GM04504 (cell line): ENCODE measurements at regions not wholly inside any gene's neighbourhood (a gene's known extent, or its start where the extent isn't known, plus 50 kb on each side); places are given as distances from the start of the nearest gene placed in this dataset.

Source experiments
- DNase-seq: peaks from one replicate; pipeline ENCODE4 v3.0.0-alpha.2; 2012; ENCODE audit warnings: low read depth

DNA sequence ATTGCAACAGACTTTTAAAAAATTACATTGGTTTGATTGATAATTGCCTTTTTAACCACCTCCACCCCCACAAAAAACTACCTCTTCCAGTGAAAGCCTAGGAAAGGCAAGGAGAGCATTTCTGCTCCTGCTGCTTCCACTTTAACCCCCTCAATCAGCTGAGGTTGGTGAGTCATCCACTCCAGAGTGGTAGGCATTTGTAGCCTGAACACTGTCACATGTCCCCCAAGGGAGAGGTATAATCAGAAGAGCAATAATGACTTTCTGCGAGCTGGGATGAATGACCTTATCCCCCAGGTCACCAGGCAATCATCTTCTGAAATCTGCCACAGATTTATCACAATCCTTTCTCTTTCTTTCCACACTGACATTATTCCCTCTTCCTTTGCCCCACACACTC lies 126.6 kb upstream of the CAMK1G start:
- DNase-seq: no peak

DNA sequence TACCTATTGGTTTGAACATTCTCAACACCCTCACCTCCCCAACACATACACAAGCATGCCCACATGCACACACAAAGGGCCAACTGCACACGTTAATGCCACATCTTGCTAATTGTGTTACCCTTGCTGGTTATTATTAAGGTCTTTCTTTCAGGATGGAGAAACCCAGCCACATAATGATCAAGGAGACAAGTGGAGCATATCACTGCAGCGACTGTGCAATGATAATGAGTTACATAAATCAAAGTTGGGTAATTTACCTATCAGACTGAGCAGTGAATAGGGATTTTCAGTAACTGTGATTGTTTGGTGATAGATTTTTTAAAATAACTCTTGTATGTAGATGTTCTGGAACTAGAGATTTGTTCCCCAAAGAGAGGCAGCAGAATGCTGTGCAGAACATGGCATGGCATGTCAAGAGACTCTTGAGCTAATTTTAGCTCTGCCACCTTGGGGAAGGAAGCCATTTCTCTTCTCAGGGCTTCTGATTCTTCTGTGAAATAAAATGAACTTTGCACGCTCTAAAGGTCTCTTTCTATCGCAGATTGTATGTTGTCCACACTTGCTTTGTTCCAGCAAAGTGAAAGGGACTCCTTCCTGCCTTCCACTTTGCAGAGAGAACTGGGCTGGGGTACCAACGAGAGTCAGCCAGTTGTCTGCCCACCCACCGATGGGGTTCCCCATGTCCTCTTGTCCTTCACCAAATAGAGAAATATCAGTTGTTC lies 126.0 kb upstream of the CAMK1G start:
- DNase-seq: no peak

DNA sequence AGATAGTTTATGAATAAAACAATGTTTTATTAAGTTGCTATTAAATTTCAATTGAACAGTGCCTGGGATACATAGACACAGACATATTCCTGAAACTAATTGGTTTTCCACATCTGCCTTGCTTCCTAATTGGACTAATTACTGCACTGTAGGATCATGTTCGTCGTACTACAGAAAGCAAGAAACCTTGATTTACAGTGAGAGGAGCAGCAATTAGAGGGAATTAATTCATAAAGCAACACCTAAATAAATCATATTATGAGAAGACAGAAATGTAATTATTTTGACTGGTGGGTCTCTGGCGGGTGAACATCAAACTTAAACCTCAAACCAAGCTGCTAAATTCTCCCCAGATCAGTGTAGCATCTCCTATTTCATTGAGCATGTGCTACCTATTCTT lies 124.6 kb upstream of the CAMK1G start:
- DNase-seq: no peak

DNA sequence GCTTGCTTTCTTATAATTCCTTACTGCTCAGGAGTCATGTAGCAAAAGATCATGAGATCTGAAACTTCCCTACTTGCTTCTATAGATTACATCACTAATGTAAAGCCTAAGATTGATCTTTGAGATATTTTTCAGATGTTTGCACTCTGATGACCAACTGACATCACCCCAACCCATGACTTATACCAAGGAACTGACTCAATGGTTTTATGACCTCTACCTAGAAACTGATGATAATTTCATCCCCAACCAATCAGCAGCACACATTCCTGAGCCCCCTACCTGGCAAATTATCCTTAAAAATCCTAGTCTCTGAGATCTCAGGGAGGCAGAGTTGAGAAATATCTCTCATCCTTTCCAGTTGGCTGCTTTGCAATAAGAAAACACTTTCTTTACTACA lies 122.3 kb upstream of the CAMK1G start:
- DNase-seq: no peak

DNA sequence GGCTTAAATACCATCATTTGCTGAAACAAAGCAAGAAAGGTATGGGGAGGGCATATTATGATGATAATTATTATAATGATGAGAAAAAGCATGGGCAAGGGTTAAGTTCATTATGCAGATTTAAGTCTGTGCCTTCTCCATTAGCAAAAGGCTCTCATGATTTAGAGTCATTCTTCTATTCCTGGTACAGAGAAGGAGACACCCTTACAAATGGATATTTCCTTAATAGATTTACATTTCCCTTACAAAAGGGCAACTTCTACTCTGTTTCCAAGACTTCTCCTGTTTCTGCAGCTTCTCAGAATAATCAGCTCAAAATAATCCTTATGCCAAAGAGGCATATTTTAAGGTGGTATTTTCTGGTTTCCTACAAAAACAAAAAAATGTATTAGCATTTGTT lies 121.1 kb upstream of the CAMK1G start:
- DNase-seq: no peak

DNA sequence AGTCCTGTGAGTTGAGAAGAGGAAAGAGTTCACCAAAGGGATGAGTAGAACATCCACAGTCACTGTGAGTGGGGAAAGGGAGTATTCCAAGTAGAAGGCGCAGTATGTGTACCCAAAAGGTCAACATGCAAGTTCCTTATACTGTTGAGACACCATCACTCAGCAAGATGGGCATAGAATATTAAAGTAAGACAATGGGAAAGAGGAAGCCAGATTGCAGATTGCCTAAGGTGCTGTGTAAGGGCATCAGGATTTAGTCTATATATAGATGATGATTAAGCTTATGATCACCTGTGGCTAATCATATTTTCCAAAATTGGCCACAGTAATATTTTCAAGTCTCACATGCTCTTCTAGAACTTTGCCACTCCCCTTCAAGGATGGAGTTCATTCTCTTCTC lies 120.1 kb upstream of the CAMK1G start:
- DNase-seq: no peak

DNA sequence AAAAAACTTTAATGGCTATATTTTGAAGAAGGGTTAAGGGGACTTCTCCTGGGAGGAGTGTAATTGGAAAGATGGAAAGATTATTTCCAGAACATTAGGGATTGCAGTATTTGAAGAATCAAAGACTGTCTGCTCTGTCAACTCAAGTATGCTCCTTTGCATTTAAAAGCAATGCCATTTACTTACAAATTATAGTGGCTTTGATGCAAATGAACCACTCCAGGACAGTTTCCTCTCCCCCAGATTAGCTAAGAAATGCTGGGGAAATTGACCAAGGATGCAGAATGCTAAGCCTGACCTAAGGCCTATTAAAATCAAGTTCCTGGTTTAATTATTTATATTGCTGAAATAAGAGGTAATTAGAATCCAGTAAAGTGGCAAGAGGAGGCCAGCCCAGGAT lies 110.5 kb upstream of the CAMK1G start:
- DNase-seq: no peak

DNA sequence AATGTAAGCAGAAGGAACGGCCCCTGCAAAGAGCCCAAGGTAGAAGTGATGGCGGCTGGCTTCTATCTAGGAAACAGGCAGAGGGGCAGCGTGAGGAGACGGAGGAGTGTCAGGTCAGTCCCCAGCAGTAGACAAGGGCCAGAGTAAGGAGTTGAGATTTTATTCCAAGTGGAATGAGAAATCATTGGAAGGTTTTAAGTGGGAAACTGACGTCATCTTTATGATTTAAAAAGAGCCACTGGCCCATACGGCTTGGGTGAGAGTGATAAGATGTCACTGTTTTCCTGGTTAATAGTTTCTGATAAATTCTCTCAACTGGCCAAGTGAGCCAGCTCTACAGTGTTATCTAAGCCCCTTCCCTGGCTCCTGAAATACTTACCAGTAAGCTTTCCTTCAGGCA lies 103.2 kb upstream of the CAMK1G start:
- DNase-seq: no peak

DNA sequence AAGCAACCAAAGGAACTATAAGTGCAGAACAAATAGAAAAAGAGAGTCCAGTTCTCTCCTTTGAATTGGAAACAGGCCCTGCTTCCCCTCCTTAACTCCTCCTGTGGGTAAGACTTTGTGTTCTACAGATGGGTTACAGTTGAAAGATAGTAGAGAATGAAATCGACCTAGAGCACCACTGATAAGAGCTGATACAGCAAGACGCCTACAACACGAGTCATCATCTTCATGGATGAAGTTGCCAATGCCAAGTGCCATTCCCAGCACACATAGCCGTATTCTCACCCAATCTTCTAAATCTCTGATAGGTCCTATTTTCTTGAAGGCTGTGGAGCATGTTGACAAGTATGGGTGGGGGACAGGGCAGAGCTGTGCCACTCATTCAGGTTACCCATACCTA lies 99.8 kb upstream of the CAMK1G start:
- no peak for DNase-seq

DNA sequence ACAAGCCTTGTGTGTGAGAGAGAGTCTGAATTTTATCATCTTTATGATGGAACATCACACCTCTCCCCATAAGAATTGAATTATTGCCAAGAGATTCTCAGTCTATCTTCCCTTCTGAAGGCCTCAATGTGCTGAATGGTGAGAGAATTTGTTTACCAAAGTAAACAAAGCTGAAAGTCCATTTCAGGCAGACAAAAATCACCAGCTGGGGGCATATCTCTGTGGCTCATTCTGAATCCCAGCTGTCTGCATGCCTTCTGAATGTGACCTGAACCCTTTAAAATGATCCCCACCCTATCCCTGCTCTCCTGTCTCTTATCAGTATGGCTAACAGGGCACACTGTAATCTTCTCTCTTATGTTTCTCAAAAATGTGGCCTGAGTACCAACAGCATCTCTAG lies 99.1 kb upstream of the CAMK1G start:
- DNase-seq: no peak

DNA sequence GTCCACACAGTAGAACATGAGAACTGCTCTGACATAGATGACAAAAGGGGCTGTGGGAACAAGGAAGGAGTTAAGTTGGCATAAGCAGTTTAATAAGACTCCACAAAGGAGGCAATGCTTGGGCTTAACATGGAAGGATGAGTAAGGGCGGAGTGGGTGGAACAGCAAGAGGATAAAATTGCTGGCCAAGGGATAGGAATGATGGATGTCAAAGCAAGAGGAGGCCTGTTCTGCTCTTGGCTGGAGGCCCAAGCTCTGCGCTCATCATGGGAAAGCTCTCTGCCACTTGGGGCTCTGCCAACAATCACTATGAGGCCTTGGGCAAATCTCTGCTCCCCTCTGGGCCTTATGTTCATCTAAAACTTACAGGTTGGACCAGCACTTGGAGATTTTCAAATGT lies 98.3 kb upstream of the CAMK1G start:
- peak; percentile 24 for DNase-seq

DNA sequence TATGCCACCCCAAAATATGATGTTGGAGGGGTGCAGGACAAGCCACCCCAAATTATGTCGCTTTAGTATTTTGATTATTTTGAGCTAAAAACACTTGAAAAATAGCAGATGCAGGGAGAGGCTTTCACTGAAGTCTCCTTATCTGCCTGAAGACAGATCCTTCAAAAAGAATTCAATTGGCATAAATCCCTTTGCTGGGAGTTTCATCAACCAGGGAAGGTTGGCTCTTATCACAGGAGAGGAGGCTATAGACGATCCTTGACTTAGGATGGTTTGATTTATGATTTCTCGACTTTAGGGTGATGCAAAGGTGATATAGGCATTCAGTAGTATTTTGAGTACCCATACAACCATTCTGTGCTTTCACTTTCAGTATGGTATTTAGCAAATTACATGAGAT lies 97.8 kb upstream of the CAMK1G start:
- DNase-seq: no peak

DNA sequence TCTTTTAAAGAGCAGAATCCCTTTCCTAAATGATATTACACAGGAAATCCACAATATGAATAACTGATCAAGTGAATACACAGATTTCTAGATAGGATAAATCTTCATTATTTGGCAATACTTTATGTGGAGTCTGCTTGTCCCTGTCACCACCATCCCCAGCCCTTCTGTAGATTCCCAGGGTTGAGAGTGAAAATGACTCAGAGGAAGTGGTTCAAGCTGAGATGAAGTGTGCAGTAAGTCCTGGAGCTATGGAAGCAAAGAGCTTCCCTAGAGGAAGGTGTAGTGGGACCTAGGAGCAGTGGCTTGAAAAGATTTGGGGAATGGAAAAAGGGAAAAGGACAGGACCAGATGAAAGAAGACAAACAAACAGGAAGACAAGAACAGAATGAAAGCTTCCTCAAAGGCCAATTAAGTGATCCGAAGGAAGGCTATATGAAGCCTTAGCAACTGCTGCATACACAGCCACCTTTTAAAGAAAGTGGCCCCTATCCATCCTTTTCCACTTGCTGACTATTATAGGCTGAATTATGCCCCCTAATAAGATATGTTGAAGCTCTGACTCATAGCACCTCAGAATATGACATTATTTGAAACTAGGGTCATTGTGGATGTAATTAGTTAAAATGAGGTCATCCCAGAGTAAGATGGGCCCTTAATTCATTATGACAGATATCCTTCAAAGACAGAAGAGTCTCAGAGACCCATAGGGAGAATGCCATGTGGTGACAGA lies 96.5 kb upstream of the CAMK1G start:
- DNase-seq: peak; percentile 17

DNA sequence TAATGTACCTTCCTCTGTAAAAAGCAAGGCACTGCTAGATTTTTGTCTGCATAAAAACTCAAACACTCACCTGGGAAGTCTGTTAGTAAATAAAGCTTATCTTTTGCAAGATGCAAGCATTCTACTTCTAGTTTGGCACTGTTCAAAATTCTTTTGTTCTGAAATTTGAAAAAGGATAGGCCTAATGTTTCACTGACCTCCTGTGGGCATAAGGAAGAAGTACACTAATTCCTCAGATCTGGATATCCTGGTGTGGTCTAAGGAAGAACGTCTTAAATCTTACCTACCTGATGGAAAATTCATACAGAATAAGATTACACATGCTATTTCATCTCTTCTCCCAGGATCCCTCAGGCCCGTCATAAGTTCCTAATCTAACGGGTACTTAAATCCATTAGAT lies 93.5 kb upstream of the CAMK1G start:
- DNase-seq: no peak

DNA sequence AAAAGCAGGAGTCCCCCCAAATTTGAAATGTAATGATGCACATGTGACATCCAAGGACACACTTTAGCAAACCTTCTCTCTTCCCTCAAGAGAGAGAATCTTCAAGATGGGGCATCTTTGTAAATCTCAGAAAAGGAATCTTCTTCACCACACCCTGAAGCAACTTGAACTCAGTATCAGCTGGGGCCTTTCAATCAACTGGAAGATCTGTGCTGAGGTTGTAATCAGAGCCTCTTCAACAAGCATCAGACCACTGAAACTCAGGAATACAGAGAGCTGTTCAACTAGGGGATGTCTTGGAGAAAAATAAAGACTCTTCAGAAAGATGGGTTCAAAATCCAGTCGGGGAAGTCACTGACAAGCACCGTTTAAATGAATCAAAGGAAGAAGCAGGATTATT lies 92.5 kb upstream of the CAMK1G start:
- no peak for DNase-seq

DNA sequence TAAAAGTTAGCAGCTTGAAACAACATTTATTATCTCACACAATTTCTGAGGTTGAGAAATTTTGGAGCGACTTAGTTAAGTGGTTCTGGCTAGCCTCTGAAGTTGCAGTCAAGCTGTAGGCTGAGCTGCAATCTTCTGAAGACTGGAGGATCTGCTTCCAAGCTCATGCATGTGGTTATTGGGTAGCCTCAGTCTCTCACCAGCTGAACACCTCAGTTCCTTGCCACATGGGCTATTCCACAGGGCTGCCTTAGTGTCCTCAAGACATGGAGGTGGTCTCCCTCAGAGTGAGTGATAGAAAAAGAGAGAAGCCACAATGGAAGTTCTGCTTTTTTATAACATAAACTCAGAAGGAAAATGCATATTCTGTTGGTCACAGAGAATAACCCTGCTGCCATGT lies 92.0 kb upstream of the CAMK1G start:
- no peak for DNase-seq

DNA sequence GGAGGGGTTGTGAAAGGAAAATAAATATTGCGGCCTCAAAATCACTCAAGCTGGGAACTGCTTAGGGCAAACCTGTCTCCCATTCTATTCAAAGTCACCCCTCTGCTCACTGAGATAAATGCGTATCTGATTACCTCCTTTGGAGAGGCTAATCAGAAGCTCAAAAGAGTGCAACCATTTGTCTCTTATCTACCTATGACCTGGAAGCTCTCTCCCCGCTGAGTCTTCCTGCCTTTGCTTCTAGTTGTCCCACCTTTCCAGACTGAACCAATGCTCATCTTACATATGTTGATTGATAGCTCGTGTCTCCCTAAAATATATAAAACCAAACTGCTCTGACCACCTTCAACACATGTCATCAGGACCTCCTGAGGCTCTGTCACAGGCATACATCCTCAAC lies 91.6 kb upstream of the CAMK1G start:
- no peak for DNase-seq

DNA sequence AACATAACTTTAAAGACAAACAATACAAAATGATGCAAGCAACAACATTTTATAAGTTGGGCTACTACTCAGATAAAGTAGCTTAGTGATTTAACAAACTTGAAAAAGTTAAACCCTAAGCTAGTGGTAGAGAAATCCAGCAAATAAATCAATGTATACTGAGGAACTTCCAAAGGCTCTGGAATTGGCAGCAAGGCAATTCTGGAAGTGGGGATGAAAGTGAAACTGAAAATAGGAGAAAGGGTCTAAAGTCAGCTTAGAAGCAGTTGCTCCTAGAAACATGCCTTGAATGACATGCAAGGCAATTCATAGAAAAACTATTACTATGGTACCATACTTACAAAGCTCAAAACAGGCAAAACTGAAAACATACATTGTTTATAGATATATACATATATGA lies 90.0 kb upstream of the CAMK1G start:
- no peak for DNase-seq

DNA sequence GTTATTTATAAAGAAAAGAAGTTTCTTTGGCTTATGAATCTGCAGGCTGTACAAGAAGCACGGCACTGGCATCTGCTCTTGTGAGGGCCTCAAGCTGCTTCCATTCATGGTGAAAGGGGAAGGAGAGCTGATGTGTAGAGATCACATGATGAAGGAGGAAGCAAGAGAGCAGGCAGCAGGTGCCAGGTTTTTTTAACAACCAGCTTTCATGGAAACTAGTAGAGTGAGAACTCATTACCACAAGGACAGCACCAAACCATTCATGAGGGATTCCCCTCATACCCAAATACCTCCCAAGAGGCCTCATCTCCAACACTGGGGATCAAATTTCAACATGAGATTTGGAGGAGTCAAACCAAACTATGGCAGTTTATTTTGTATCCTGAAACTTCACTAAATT lies 85.8 kb upstream of the CAMK1G start:
- no peak for DNase-seq

DNA sequence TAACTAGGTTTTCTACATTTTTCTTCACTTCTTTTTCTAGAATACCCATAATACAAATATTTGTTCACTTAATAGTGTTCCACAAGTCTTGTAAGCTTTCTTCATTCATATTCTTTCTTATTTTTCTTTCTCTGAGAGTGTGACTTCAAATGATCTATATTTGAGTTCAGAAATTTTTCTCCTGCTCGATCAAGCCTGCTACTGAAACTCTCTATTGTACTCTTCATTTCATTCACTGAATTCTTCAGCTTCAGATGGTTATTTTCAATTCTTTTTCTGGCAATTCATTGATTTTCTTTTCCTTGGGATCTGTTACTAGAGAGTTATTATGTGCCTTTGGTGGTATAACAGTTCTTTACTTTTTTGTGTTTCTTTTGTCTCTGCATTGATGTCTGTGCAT lies 82.5 kb upstream of the CAMK1G start:
- no peak for DNase-seq

DNA sequence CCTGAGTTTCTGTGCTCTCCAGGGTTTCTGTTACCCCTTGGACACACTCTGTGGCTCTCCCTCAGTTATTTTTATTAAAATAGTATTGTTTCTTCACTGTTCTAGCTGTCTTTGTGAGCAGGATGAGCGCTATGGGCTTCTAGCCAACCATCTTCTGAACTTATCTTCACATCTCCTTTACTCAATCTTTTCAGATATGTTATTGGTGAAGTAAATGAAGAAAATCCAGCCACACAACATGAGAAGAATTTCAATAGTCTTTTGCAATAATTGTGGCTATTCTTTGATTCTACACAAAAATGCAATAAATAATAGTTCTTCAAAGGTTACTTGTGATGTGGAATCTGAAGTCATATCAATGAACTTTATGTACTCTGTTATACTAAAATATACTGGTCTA lies 80.3 kb upstream of the CAMK1G start:
- DNase-seq: no peak

DNA sequence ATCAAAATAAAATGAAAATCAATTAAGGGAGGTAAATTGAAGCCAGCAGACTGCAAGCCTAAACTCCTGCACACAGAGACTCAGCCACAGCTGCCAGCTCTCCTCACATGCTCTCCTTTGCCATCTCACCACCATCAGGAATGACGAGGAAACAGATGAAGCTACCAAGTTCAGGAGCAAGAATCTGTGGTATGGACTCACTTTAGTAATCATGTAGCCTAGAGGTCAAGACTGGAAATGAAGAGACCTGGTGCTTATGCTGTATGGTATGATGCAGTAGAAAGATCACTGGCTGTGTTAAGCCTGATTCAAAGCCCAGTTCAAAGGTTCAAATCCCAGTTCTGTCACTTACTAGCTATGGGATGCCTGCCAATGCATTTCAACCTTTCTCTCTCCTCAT lies 78.9 kb upstream of the CAMK1G start:
- DNase-seq: no peak

DNA sequence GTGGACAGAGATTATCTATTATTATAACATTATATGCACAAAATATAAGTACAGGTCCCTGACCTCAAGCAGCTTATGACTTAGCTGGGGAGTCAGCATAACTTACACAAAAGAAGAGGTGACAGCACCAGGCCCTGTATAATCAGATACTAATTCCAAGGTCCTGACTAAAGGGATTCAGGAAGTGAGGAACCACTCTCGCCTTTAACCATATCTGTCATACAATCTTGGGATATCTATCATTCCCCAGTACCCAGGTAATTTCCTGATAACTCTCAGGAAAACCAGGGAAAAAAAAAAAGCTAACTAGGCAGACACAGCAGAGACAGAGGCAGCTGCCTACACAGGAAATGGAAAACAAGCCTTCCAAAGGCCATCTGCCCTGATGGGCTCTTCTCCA lies 78.5 kb upstream of the CAMK1G start:
- no peak for DNase-seq

DNA sequence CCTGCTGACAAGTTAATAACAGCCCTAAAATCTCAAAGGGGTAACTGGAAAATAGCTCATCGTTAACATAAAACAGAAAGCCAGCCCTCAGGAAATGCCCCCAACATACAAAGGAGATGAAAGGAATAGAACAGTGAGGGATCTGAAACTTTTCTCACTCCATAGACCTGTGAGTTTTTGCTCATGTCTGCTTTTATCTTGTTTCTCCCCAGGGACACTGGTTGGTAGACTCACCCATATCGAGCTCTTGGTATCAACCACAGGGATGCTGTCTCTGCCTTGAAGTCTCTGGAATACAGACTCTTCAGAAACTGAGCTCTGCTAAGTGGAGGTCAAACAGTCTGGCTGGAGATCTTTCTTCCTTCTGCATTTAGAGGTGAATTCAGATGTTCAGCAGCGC lies 77.4 kb upstream of the CAMK1G start:
- no peak for DNase-seq
